GM13976 (cell line): ENCODE measurements at regions not wholly inside any gene's neighbourhood (a gene's known extent, or its start where the extent isn't known, plus 50 kb on each side); places are given as distances from the start of the nearest gene placed in this dataset.
"Not testable (repeated sequence)": the region's sequence is repeated elsewhere in the genome, so short reads cannot be mapped to it uniquely, and the experiment has no call there.

Experiments
- DNase-seq: peaks from one replicate; pipeline ENCODE4 v3.0.0; 2012; ENCODE audit warnings: low spot score
- CTCF ChIP-seq: IDR thresholded peaks from 2 replicates; pipeline ENCODE4 v1.5.1; 2012; ENCODE audit warnings: borderline replicate concordance, mild to moderate bottlenecking; ENCODE audit not compliant: insufficient read depth; ENCODE audit errors: extremely low read depth, missing control alignments, control extremely low read depth
- in situ Hi-C: fragments of 300-500 bp; cut with MboI; formaldehyde crosslinking; loops from one replicate; pipeline ENCODE4 v1.12.0; 2022; ENCODE audit warnings: low sequenced_read_pairs, mixed read lengths, inconsistent platforms; ENCODE audit not compliant: unreplicated experiment

- no peak for DNase-seq
- no peak for TF ChIP-seq CTCF
- in situ Hi-C loops = no loop called here
These were observed 136.0 kb downstream of the LMLN start for GRCh38 chr3:198096015-198096414.

- no peak for DNase-seq
- TF ChIP-seq CTCF = no peak
- in situ Hi-C loops = no loop called here
These were observed 137.0 kb downstream of the LMLN start for GRCh38 chr3:198097048-198097447.

GRCh38 chr3:198098661-198099081, 138.7 kb downstream of the LMLN start:
- DNase-seq, in situ Hi-C loops: not testable (repeated sequence)

GRCh38 chr3:198103070-198103469, 143.1 kb downstream of the LMLN start:
- DNase-seq, in situ Hi-C loops: not testable (repeated sequence)

GRCh38 chr3:198106265-198106664, 146.2 kb downstream of the LMLN start:
- TF ChIP-seq CTCF = no peak
- DNase-seq = no peak
- in situ Hi-C loops = no loop called here

GRCh38 chr3:198107840-198108734, 148.1 kb downstream of the LMLN start:
- TF ChIP-seq CTCF = no peak
- DNase-seq = no peak
- in situ Hi-C loops = no loop called here

GRCh38 chr3:198109883-198110282, 149.9 kb downstream of the LMLN start:
- in situ Hi-C loops = no loop called here
- TF ChIP-seq CTCF = no peak
- no peak for DNase-seq
